ENCODE measurements at regions not wholly inside any gene's neighbourhood (a gene's known extent, or its start where the extent isn't known, plus 50 kb on each side); places are given as distances from the start of the nearest gene placed in this dataset.
"Not testable (repeated sequence)": the region's sequence is repeated elsewhere in the genome, so short reads cannot be mapped to it uniquely, and the experiment has no call there.

- no peak for DNase-seq (ENCODE audit: extremely low read depth in 1 of 2, low read depth in 1 of 2)
Measured at GRCh38 chr2:22382479-22383169, 1002.4 kb upstream of the KLHL29 start.

- DNase-seq (ENCODE audit: extremely low read depth in 1 of 2, low read depth in 1 of 2) = no peak
Measured at GRCh38 chr2:22397847-22398246, 987.1 kb upstream of the KLHL29 start.

GRCh38 chr2:22403748-22404147, 981.2 kb upstream of the KLHL29 start:
- no peak for DNase-seq (ENCODE audit: extremely low read depth in 1 of 2, low read depth in 1 of 2)

- DNase-seq (ENCODE audit: extremely low read depth in 1 of 2, low read depth in 1 of 2) = no peak
Measured at GRCh38 chr2:22406625-22407024, 978.4 kb upstream of the KLHL29 start.

GRCh38 chr2:22420076-22420475, 964.9 kb upstream of the KLHL29 start:
- DNase-seq (ENCODE audit: extremely low read depth in 1 of 2, low read depth in 1 of 2) = no peak

DNA sequence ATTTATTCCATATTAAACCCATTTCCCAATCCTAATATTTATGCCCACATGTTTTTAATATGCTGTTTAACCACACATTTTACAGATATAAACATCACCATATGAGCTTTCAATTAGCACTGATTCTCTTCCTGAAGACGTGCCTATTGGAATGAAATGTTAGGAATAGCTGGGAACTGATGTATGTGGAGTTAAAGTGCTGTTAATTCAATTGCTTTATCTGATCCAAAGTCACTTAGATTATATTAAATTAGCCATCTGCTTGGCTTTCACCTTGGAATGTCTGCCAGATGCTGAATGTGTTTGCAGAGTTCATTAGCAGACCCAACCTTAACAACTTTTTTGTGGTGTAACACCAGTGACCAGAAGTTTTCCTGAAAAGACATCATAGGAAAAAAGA, 942.9 kb upstream of the KLHL29 start:
- no peak for DNase-seq (ENCODE audit: extremely low read depth in 1 of 2, low read depth in 1 of 2)

DNA sequence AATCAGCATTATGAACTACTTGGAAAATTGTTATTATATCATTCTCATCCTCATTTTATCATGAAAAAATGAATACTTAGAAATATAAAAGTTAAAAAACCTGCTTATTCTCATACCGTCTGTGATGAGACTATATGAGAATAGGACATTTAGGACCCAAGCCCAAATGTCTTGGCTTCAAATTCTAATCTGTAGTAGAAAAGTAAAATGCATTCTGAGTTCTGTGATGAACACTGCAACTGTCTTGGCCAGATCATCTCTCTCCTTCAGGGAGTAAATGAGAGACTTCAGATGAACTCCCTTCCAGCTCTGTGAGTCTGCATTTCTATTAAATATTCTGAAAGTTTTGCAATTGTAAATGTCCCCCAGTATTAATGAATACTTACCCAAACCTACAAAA, 940.7 kb upstream of the KLHL29 start:
- DNase-seq (ENCODE audit: extremely low read depth in 1 of 2, low read depth in 1 of 2) = no peak

DNA sequence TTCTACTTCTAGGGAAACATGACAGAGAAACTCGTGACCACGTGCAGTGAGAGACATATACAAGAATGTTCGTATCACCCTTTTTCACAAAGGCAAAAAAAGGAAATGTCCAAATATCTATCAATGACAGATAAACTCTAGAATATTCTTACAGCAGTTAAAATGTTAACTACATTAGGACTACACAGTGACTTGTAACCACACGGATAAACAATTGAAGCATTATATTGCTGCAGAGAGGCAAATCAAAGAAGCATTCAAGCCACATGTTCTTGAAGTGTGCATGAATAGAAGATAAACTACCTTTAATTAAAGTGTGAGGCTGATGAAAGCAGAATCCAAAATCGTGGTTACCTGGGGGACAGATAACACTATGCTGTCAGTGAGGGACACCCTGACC, 935.3 kb upstream of the KLHL29 start:
- no peak for DNase-seq (ENCODE audit: extremely low read depth in 1 of 2, low read depth in 1 of 2)

DNA sequence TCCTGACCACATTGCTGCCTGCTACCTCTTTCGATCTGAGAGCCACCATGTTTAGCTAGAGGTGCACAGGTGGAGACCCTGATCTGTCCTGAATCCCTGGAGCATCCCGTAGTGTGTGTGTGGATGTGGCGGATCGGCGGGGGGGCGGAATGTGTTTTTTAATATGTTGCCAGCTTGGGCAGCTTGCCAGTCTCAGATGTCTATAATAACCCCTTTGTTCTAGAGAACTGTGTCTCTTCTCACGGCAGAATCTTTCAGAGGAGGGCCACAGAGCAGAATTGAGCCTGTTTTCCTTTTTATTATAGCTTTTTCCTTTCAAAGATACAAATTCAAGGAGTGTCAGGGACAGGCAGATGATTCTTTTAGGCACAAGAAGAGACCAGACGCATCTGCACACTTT, 934.1 kb upstream of the KLHL29 start:
- DNase-seq (ENCODE audit: extremely low read depth in 1 of 2, low read depth in 1 of 2) = no peak

DNA sequence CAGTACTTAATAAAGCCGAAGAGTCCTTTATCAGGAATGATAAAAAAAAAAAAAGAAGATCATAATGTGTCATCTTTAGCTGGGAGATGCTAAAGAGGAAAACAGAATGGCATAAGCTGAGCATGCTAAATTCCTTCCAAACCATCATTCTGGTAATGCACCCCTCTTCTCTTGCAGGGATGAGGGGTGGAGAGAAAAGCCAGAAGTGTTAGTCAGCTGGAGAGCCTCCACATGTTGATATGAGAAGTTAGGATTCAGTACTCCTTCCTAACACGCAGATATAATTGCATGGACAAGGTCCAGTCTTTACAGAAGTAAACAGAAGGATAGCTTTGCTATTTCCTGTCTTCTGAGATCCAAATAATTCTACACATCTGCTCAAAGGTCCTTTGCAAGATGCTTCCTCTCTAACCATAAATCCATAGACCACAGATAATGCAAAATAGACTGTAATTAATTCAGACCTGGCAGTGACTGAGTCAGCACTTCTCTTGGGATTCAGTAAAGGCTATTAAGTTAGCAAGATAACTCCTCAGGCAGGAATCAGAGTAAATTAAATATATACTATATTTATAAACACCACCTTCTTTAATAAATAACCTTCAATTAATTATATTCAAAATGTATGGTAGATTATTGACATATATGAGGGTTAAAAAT, 930.0 kb upstream of the KLHL29 start:
- DNase-seq (ENCODE audit: extremely low read depth in 1 of 2, low read depth in 1 of 2) = no peak

GRCh38 chr2:22458440-22458839, 926.5 kb upstream of the KLHL29 start:
- no peak for DNase-seq (ENCODE audit: extremely low read depth in 1 of 2, low read depth in 1 of 2)

DNA sequence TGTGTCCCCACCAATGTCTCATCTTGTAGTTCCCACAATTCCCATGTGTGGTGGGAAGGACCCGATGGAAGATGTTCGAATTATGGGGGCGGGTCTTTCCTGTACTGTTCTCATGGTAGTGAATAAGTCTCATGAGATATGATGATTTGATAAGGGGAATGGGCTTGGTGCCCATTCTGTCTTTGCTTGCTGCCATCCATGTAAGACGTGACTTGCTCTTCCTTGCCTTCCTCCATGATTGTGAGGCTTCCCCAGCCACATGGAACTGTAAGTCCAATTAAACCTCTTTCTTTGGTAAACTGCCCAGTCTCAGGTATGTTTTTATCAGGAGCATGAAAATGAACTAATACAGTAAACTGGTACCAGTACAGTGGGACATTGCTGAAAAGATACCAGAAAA, 909.9 kb upstream of the KLHL29 start:
- not testable (repeated sequence) for DNase-seq (ENCODE audit: extremely low read depth in 1 of 2, low read depth in 1 of 2)

- no peak for DNase-seq (ENCODE audit: extremely low read depth in 1 of 2, low read depth in 1 of 2)
Measured at GRCh38 chr2:22478329-22478728, 906.6 kb upstream of the KLHL29 start.

DNA sequence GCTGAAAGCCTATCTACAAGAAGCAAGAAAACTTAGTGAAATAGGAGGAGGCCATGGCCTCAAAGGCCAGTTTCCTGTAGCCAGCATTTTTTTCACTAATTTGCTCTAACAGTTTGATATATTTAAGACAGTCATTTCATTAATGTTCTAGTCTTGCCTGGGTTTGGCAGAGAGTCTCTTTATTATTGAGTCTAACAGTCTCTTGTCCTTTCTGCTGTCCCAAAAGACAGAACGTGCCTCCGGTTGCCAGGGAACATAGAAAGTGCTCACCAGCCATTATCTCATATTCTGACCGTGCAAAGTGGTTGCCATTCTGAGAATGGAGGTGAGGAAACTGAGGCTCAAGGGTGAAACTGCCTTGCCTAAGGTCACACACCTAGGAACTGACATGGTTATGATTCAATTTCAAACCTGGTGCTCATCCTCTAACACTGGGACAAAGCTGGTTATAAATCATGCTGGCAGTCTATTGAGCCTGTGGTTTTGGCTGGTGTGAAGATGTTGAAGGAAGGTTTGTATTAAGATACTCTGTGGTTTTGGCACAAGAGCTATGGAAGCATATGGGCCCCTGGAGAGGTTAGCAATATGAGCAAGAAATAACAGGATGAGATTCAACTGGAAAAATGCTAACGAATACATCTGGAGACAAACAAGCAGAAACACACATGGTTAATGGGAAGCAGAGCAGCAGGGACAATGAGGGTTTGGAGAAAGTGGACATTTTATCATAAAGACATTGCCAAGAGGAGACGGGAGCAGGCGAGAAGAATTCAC, 903.3 kb upstream of the KLHL29 start:
- no peak for DNase-seq (ENCODE audit: extremely low read depth in 1 of 2, low read depth in 1 of 2)

GRCh38 chr2:22483036-22483435, 901.9 kb upstream of the KLHL29 start:
- no peak for DNase-seq (ENCODE audit: extremely low read depth in 1 of 2, low read depth in 1 of 2)

- no peak for DNase-seq (ENCODE audit: extremely low read depth in 1 of 2, low read depth in 1 of 2)
Measured at GRCh38 chr2:22485486-22485885, 899.5 kb upstream of the KLHL29 start.

GRCh38 chr2:22486343-22486742, 898.6 kb upstream of the KLHL29 start:
- no peak for DNase-seq (ENCODE audit: extremely low read depth in 1 of 2, low read depth in 1 of 2)

DNA sequence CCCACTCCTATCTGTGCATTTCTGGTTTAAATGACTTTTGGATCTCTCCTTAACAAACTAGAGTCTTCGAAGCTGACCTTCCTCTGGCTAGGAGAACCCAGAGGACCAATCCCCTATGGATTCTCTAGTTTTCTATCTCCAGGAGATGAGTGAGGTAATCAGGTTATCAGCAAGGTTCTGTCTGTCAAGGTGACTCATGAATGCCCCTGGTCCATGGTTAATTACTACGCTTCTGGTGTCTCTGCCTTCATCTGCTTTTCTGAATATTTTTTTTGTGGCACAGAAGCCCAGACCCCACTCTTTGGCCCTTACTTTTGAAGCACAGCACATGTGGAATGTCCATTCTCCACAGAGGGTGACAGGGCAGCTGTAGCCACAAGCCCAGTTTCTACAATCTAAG, 897.9 kb upstream of the KLHL29 start:
- DNase-seq (ENCODE audit: extremely low read depth in 1 of 2, low read depth in 1 of 2) = no peak

GRCh38 chr2:22487541-22487940, 897.4 kb upstream of the KLHL29 start:
- no peak for DNase-seq (ENCODE audit: extremely low read depth in 1 of 2, low read depth in 1 of 2)

GRCh38 chr2:22491442-22491841, 893.5 kb upstream of the KLHL29 start:
- DNase-seq (ENCODE audit: extremely low read depth in 1 of 2, low read depth in 1 of 2) = no peak

DNA sequence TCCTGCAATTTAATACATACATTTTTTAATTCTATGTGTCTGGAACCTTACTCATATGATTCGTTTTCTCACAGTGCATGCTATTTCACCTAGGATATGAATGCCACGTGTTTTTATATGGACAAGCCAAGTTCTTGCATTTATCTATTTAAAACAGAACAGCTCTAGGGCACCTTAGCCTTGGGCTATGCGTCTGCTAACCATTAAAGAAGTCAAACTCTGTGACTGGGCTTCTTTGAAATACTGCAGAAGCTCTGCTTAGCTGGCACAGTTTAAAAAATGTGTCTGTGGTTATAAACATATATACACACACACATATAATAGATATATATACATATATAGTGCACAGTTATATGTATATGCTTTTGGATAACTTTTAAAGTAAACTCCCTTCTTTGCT, 890.8 kb upstream of the KLHL29 start:
- no peak for DNase-seq (ENCODE audit: extremely low read depth in 1 of 2, low read depth in 1 of 2)

- DNase-seq (ENCODE audit: extremely low read depth in 1 of 2, low read depth in 1 of 2) = no peak
Measured at GRCh38 chr2:22497064-22497463, 887.9 kb upstream of the KLHL29 start.
